ENCODE measurements at regions not wholly inside any gene's neighbourhood (a gene's known extent, or its start where the extent isn't known, plus 50 kb on each side); places are given as distances from the start of the nearest gene placed in this dataset.
A peak's percentile ranks its signal among the peaks of the same experiment; 100 is the strongest.

GRCh38 chr5:68922172-68922987, 171.4 kb upstream of the SLC30A5 start:
- Histone ChIP-seq H3K4me3 (ENCODE audit: severe bottlenecking) (no peak overlapping the region), H3K27me3 (ENCODE audit: insufficient read depth, poor library complexity, severe bottlenecking) (no peaks in the 10 kb centered on the region), H3K4me1 (ENCODE audit: insufficient read depth, poor library complexity, severe bottlenecking) (no peaks in the 10 kb centered on the region), H3K9me3 (ENCODE audit: severe bottlenecking) (no peaks in the 10 kb centered on the region), H3K36me3 (ENCODE audit: low read depth) (no peaks in the 10 kb centered on the region), H3K27ac (ENCODE audit: poor library complexity, severe bottlenecking) (no peak overlapping the region)
- DNase-seq (ENCODE audit: low spot score), result no peak
- TF ChIP-seq CTCF (IDR thresholded peaks at IDR 0.05; ENCODE audit: poor library complexity, severe bottlenecking), result no peak
- no peak for ATAC-seq (ENCODE audit: low read depth)

GRCh38 chr5:68924481-68925145, 169.2 kb upstream of the SLC30A5 start:
- no peaks in the 10 kb centered on the region for H3K27me3 ChIP-seq (ENCODE audit: insufficient read depth, poor library complexity, severe bottlenecking)
- DNase-seq (ENCODE audit: low spot score), result no peak
- H3K36me3 ChIP-seq (ENCODE audit: low read depth), result no peaks in the 10 kb centered on the region
- no peaks in the 10 kb centered on the region for H3K4me1 ChIP-seq (ENCODE audit: insufficient read depth, poor library complexity, severe bottlenecking)
- peak; percentile 53 for ATAC-seq (ENCODE audit: low read depth)
- H3K9me3 ChIP-seq (ENCODE audit: severe bottlenecking), result no peaks in the 10 kb centered on the region
- H3K4me3 ChIP-seq (ENCODE audit: severe bottlenecking), result no peak overlapping the region
- no peak for TF ChIP-seq CTCF (IDR thresholded peaks at IDR 0.05; ENCODE audit: poor library complexity, severe bottlenecking)
- H3K27ac ChIP-seq (ENCODE audit: poor library complexity, severe bottlenecking), result no peak overlapping the region

GRCh38 chr5:68928617-68929302, 165.1 kb upstream of the SLC30A5 start:
- Histone ChIP-seq H3K36me3 (ENCODE audit: low read depth) (no peaks in the 10 kb centered on the region), H3K27ac (ENCODE audit: poor library complexity, severe bottlenecking) (no peak overlapping the region), H3K4me1 (ENCODE audit: insufficient read depth, poor library complexity, severe bottlenecking) (no peaks in the 10 kb centered on the region), H3K9me3 (ENCODE audit: severe bottlenecking) (no peaks in the 10 kb centered on the region), H3K27me3 (ENCODE audit: insufficient read depth, poor library complexity, severe bottlenecking) (no peaks in the 10 kb centered on the region), H3K4me3 (ENCODE audit: severe bottlenecking) (no peak overlapping the region)
- no peak for TF ChIP-seq CTCF (IDR thresholded peaks at IDR 0.05; ENCODE audit: poor library complexity, severe bottlenecking)
- ATAC-seq (ENCODE audit: low read depth) (peak; percentile 61), DNase-seq (ENCODE audit: low spot score) (no peak)

- no peaks in the 10 kb centered on the region for H3K9me3 ChIP-seq (ENCODE audit: severe bottlenecking)
- no peak overlapping the region for H3K27ac ChIP-seq (ENCODE audit: poor library complexity, severe bottlenecking)
- no peaks in the 10 kb centered on the region for H3K4me1 ChIP-seq (ENCODE audit: insufficient read depth, poor library complexity, severe bottlenecking)
- ATAC-seq (ENCODE audit: low read depth) (no peak), DNase-seq (ENCODE audit: low spot score) (no peak)
- H3K36me3 ChIP-seq (ENCODE audit: low read depth), result no peaks in the 10 kb centered on the region
- H3K4me3 ChIP-seq (ENCODE audit: severe bottlenecking), result no peak overlapping the region
- TF ChIP-seq CTCF (IDR thresholded peaks at IDR 0.05; ENCODE audit: poor library complexity, severe bottlenecking), result no peak
- no peaks in the 10 kb centered on the region for H3K27me3 ChIP-seq (ENCODE audit: insufficient read depth, poor library complexity, severe bottlenecking)
Measured at GRCh38 chr5:68930139-68930538, 163.7 kb upstream of the SLC30A5 start.
